ENCODE measurements at regions not wholly inside any gene's neighbourhood (a gene's known extent, or its start where the extent isn't known, plus 50 kb on each side); places are given as distances from the start of the nearest gene placed in this dataset.
A peak's percentile ranks its signal among the peaks of the same experiment; 100 is the strongest.

DNA sequence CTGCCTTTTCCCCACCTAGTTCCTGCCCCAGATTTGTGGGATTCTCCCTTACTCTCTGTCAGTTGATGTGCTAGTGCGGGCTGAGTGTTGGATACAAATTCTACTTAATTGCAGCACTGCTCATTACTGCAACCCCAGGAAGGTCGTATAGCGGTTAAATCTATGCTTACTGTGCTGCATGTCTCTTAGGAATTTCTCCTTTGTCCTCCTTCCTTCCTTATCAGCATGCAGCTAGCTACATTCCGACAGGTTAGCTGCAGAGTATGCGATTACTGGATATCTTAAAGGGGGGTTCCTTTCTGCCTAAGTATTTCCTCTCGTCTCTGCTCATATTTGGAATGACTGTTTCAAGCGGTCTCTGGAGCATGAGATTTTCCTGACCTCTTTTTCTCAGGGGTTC lies 662.8 kb downstream of the TLL1 start:
- no peaks in the 10 kb centered on the region for H3K27me3 ChIP-seq (ENCODE audit: insufficient read depth, low read length)
- peaks cover 3 to 18% (median 8%) of the 10 kb centered on the region in 3 experiments; a peak in 6 of 7 replicates for H3K36me3 Mint-ChIP-seq (ENCODE audit: insufficient read depth in 1 of 3, low read depth in 3 of 3)
- no peaks in the 10 kb centered on the region for H4K20me1 ChIP-seq (ENCODE audit: control insufficient read depth, insufficient read depth, insufficient read length)
- H3K23me2 ChIP-seq (ENCODE audit: insufficient read length, low read depth, low read length, poor library complexity, severe bottlenecking): no peaks in the 10 kb centered on the region
- no peak for DNase-seq
- no peaks in the 10 kb centered on the region for H3K27me3 Mint-ChIP-seq (ENCODE audit: low read depth)
- H3T11ph ChIP-seq (ENCODE audit: low read length): no peak overlapping the region
- no peaks in the 10 kb centered on the region for H3K79me1 ChIP-seq (ENCODE audit: insufficient read depth, low read depth, low read length, poor library complexity, severe bottlenecking)
- no peak overlapping the region for H3K4me3 Mint-ChIP-seq
- no peak overlapping the region for H3K4ac ChIP-seq (ENCODE audit: low read depth, low read length)
- no peak overlapping the region for H4K5ac ChIP-seq (ENCODE audit: insufficient read length, low read depth, low read length)
- peaks cover 11 to 13% of the 10 kb centered on the region in 2 experiments for H3K9me3 Mint-ChIP-seq
- H3K14ac ChIP-seq (ENCODE audit: insufficient read depth, low read length): no peak overlapping the region
- no peak overlapping the region for H3K23ac ChIP-seq (ENCODE audit: insufficient read length, low read depth, low read length)
- H4K8ac ChIP-seq (replicated peaks; ENCODE audit: insufficient read length, low read depth, low read length): no peak overlapping the region
- H3K9me3 ChIP-seq (ENCODE audit: control insufficient read depth, low read depth, low read length): peaks cover 5% of the 10 kb centered on the region
- no peak overlapping the region for H3K18ac ChIP-seq (ENCODE audit: insufficient read length, low read depth, low read length)
- H2BK120ac ChIP-seq (ENCODE audit: low read depth, low read length, poor library complexity, severe bottlenecking): no peak overlapping the region
- H2AFZ ChIP-seq (ENCODE audit: low read length): peak overlapping the region; percentile 69
- no peak overlapping the region for H3K9ac ChIP-seq (ENCODE audit: extremely low read depth, insufficient read length, low read length)
- H3K4me1 ChIP-seq (ENCODE audit: insufficient read depth, low read length): no peaks in the 10 kb centered on the region
- H2AK5ac ChIP-seq (ENCODE audit: insufficient read length, low read length): no peak overlapping the region
- no peaks in the 10 kb centered on the region for H3K79me2 ChIP-seq (ENCODE audit: insufficient read depth, low read length)
- no peak overlapping the region for H3K27ac Mint-ChIP-seq
- H3K27ac ChIP-seq (ENCODE audit: insufficient read length, low read depth, low read length): no peak overlapping the region
- H2BK15ac ChIP-seq (ENCODE audit: low read depth, low read length): no peak overlapping the region
- H4K91ac ChIP-seq (ENCODE audit: insufficient read length, low read depth, low read length): no peak overlapping the region
- no peak overlapping the region for H3K4me2 ChIP-seq (ENCODE audit: insufficient read depth, insufficient read length, low read length)
- H2BK20ac ChIP-seq (ENCODE audit: low read depth, low read length, poor library complexity, severe bottlenecking): no peak overlapping the region
- WGBS (ENCODE audit: extremely low coverage, insufficient read length, low lambda C conversion rate): no CpG with 5 or more reads among the region's 7 CpGs
- no peak overlapping the region for H2BK5ac ChIP-seq (ENCODE audit: insufficient read length, low read length)
- TF ChIP-seq, protein P1, sequence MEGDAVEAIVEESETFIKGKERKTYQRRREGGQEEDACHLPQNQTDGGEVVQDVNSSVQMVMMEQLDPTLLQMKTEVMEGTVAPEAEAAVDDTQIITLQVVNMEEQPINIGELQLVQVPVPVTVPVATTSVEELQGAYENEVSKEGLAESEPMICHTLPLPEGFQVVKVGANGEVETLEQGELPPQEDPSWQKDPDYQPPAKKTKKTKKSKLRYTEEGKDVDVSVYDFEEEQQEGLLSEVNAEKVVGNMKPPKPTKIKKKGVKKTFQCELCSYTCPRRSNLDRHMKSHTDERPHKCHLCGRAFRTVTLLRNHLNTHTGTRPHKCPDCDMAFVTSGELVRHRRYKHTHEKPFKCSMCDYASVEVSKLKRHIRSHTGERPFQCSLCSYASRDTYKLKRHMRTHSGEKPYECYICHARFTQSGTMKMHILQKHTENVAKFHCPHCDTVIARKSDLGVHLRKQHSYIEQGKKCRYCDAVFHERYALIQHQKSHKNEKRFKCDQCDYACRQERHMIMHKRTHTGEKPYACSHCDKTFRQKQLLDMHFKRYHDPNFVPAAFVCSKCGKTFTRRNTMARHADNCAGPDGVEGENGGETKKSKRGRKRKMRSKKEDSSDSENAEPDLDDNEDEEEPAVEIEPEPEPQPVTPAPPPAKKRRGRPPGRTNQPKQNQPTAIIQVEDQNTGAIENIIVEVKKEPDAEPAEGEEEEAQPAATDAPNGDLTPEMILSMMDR (conservative IDR thresholded peaks at IDR 0.05): no peak
- H3K56ac ChIP-seq (ENCODE audit: insufficient read length, low read depth, low read length): no peak overlapping the region
- peaks cover 2 to 16% of the 10 kb centered on the region in 2 experiments; a peak in 3 of 4 replicates for H3K4me1 Mint-ChIP-seq
- no peak overlapping the region for H2BK12ac ChIP-seq (ENCODE audit: insufficient read length, low read depth, low read length)
